ENCODE measurements at regions not wholly inside any gene's neighbourhood (a gene's known extent, or its start where the extent isn't known, plus 50 kb on each side); places are given as distances from the start of the nearest gene placed in this dataset.

DNA sequence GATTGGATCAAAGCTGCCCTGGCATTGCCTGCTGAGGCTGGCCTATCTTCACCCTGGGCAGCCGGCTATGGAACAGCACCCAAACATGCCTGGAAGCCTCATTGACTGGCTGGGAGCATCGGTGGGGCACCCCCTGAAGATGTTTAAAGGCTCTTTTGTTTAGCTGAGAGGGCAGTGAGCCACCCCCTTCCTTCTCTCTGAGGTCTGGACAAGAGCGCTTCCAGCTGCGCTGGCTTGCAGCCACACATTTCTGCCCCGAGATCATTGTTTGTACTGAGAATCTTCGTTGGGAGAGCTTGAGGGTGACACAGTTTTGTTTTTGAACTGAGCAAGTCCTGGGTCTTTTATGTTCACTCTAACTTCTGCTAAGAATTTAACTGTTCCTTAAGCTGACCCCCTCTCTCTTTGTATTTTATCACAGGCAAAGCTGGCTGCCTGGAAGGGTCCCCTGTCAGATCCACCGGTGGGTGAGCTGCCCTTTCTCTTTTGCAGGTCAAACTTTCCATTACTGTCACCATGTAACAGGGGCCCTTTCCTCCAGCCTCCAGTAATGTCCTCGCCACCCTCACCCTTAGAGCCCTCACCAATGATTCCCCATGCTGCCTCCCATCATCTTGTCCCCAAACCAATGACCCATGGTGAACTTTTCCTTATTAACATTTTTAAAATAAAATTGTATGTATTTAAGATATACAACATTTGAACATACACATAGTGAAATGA, 212.2 kb downstream of the KIF26A start:
- Histone ChIP-seq H3K27me3 (replicated peaks in 2 of 5; ENCODE audit: control insufficient read depth in 4 of 5, insufficient read depth in 5 of 5, low read length in 4 of 5) (peaks cover 0 to 11% (median 0%) of the 10 kb centered on the region in 5 experiments), H3K9me3 (ENCODE audit: control extremely low read depth in 1 of 5, control insufficient read depth in 4 of 5, insufficient read depth in 2 of 5, low read depth in 1 of 5, low read length in 4 of 5) (peaks cover 0 to 7% (median 0%) of the 10 kb centered on the region in 5 experiments), H3K36me3 (ENCODE audit: control insufficient read depth in 4 of 4, insufficient read depth in 4 of 4, low read length in 3 of 4) (no peaks in the 10 kb centered on the region), H3K4me1 (ENCODE audit: control extremely low read depth in 1 of 4, control insufficient read depth in 4 of 4, insufficient read depth in 4 of 4, low read length in 3 of 4) (peaks cover 0 to 3% (median 0%) of the 10 kb centered on the region in 4 experiments), H3K4me3 (ENCODE audit: control insufficient read depth in 1 of 7, extremely low read depth in 1 of 7, insufficient read depth in 4 of 7, low read depth in 2 of 7, low read length in 6 of 7) (no peak overlapping the region), H3K27ac (ENCODE audit: insufficient read depth in 1 of 2, low read depth in 1 of 2, low read length in 2 of 2, poor library complexity in 1 of 2, severe bottlenecking in 2 of 2) (no peak overlapping the region)
- ChIA-PET CTCF (interaction anchor here (0.7 to 1.1 kb wide), 2 partner anchors 8 to 25 kb away, joined by 3 read pairs; no protein-coding TSS in a partner anchor), POLR2A (no interaction called here)
- 96% methylated on average over 8 of the region's 8 CpGs for WGBS (ENCODE audit: insufficient coverage)
- DNase-seq, result no peak

DNA sequence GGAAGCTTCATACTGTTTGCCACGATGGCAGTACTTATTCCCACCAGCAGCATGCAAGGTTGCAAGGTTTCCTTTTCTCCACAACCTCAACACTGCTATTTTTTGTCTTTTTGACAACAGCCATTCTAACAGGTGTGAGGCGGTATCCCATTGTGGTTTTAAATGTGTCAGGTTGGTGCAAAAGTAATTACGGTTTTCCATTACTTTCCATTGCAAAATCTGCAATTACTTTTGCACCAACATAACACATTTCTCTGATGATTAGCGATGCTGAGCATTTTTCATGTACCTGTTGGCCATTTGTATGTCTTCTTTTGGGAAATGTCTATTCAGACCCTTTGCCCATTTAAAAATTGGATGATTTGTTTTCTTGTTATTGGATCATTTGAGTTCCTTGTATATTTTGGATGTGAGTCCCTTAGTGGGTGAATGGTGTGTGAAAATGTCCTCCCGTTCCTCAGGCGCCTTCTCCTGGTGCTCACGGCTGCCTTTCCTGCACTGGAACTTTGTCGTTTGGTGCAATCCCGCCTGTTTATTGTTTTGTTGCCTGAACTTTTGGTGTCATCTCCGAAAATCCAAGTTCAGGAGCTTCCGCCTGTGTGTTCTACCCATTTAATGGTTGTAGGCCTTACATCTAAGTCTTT, 213.6 kb downstream of the KIF26A start:
- 92% methylated on average over 7 of the region's 11 CpGs for WGBS (ENCODE audit: insufficient coverage)
- H3K9me3 ChIP-seq (ENCODE audit: control extremely low read depth in 1 of 5, control insufficient read depth in 4 of 5, insufficient read depth in 2 of 5, low read depth in 1 of 5, low read length in 4 of 5), result peaks cover 0 to 7% (median 0%) of the 10 kb centered on the region in 5 experiments
- H3K27me3 ChIP-seq (replicated peaks in 2 of 5; ENCODE audit: control insufficient read depth in 4 of 5, insufficient read depth in 5 of 5, low read length in 4 of 5), result peaks cover 0 to 11% (median 0%) of the 10 kb centered on the region in 5 experiments
- no peak overlapping the region for H3K4me3 ChIP-seq (ENCODE audit: control insufficient read depth in 1 of 7, extremely low read depth in 1 of 7, insufficient read depth in 4 of 7, low read depth in 2 of 7, low read length in 6 of 7)
- DNase-seq, result no peak
- no peaks in the 10 kb centered on the region for H3K36me3 ChIP-seq (ENCODE audit: control insufficient read depth in 4 of 4, insufficient read depth in 4 of 4, low read length in 3 of 4)
- ChIA-PET POLR2A (no interaction called here), CTCF (interaction anchor here (1.1 kb wide), 1 partner anchor 10 kb away, joined by 3 read pairs; no protein-coding TSS in a partner anchor)
- no peak overlapping the region for H3K27ac ChIP-seq (ENCODE audit: insufficient read depth in 1 of 2, low read depth in 1 of 2, low read length in 2 of 2, poor library complexity in 1 of 2, severe bottlenecking in 2 of 2)
- H3K4me1 ChIP-seq (ENCODE audit: control extremely low read depth in 1 of 4, control insufficient read depth in 4 of 4, insufficient read depth in 4 of 4, low read length in 3 of 4), result peaks cover 0 to 3% (median 0%) of the 10 kb centered on the region in 4 experiments

DNA sequence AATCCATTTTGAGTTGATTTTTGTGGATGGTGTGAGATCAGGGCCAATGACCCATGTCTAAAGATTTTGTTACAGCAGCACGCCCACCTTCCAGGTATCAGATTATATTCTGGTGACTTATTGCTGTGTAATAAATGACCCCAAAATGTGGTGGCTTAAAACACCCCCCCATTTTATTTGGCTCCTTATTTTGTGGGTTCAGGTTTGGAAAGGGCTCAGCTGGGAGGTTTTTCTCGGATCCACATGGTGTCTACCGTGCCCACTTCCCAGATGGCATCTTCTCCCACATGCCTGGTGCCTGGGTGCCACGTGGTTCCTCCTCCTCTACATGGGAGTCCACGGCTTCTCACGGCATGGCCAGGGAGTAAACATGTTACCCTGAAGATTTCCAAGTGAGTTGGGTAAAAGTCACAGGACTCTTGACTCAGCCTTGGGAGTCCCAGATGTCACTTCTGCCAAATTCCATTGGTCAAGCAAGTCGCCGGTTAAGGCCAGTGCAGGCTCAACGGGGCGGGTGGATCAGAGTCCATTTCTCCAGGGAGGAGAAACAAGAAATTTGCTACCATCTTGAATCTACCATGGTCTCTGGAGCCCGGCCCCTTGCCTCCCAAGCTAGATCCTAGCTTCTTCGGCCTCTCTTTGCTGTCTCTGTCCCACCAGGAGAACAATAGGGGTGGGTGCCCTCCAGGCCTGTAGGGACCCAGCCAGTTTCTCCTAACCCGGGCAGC, 214.3 kb downstream of the KIF26A start:
- no peak for DNase-seq
- Histone ChIP-seq H3K4me1 (ENCODE audit: control extremely low read depth in 1 of 4, control insufficient read depth in 4 of 4, insufficient read depth in 4 of 4, low read length in 3 of 4) (peaks cover 0 to 3% (median 0%) of the 10 kb centered on the region in 4 experiments), H3K4me3 (ENCODE audit: control insufficient read depth in 1 of 7, extremely low read depth in 1 of 7, insufficient read depth in 4 of 7, low read depth in 2 of 7, low read length in 6 of 7) (no peak overlapping the region), H3K27ac (ENCODE audit: insufficient read depth in 1 of 2, low read depth in 1 of 2, low read length in 2 of 2, poor library complexity in 1 of 2, severe bottlenecking in 2 of 2) (no peak overlapping the region), H3K27me3 (replicated peaks in 2 of 5; ENCODE audit: control insufficient read depth in 4 of 5, insufficient read depth in 5 of 5, low read length in 4 of 5) (peaks cover 0 to 11% (median 0%) of the 10 kb centered on the region in 5 experiments), H3K9me3 (ENCODE audit: control extremely low read depth in 1 of 5, control insufficient read depth in 4 of 5, insufficient read depth in 2 of 5, low read depth in 1 of 5, low read length in 4 of 5) (peaks cover 0 to 7% (median 0%) of the 10 kb centered on the region in 5 experiments), H3K36me3 (ENCODE audit: control insufficient read depth in 4 of 4, insufficient read depth in 4 of 4, low read length in 3 of 4) (no peaks in the 10 kb centered on the region)
- ChIA-PET CTCF (no interaction called here), POLR2A (no interaction called here)
- 96% methylated on average over 7 of the region's 13 CpGs for WGBS (ENCODE audit: insufficient coverage)

DNA sequence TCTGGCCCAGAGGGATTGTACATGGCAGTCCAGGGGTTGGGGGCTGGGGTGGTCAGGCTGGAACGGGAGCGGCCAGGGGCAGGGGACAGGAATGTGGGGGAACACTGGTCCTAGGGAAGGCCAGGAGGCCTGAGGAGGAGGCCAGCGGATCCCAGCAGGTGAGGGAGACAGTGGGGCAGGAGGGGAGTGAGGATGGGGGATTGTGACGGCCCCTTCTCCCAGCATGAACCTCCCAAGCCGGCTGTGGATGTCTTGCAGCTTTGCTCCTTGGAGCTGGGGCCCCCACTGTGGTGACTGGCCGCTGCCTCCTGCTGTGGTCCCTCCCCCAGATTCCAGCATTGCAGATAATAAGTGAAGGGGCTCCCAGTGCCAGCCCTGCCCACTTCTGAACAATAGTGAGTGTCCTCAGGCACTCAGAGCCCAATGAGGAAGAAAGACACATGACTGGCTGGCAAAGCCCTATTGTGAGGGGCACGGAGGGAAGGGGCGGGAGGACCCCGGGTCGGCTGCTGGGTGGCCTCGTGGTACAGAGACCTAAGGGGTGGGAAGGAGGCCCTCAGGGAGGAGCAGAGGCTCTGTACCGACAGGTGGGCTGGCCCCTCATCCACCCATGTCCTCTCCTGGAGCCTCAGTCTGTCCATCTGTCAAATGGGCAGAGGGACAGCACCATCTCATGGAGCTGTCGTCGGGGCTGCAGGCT, 215.0 kb downstream of the KIF26A start:
- 90% methylated on average over 12 of the region's 14 CpGs for WGBS (ENCODE audit: insufficient coverage)
- POLR2A ChIA-PET, result no interaction called here
- CTCF ChIA-PET, result interaction anchor here (1.4 kb wide), 1 partner anchor 190 kb away, joined by 3 read pairs; no protein-coding TSS in a partner anchor

DNA sequence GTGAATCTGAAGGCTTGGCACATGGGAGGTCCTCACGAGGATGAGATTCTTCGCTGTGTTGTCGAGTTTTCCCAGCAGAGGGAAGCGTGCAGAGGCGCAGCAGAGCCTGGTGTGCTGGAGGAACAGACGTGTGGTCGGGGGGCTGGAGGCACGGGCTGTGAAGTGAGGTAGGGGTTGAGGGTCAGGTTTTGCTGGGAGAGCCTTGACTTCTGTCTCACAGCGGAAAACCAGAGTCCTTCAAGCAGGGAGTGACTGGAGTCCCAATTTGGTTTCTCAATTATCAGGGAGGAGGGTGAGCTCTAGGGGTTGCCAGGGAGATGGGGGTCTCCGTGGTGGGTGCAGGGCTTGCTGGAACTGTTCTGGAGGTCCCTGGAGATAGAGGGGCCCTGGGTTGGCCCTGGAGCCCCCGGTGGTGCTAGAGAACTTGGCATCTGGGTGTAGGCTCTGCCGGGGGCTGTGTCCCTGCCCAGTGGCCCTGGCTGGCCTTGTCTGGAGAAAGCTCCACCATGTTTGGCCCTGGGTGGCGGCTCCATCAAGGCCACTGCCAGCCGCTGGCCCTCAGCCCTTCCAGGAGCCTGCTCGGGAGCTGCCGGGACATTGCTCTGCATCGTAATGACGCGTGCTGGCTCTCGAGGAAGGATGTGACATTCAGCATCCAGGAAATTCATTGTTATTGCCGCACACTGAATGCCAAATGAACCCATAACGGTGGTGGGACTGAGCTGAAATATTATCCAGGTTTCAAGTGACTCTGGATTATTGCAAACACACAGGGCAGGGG, 215.7 kb downstream of the KIF26A start:
- WGBS (ENCODE audit: insufficient coverage), result 47% methylated on average over 20 of the region's 22 CpGs
- Histone ChIP-seq H3K27ac (ENCODE audit: insufficient read depth in 1 of 2, low read depth in 1 of 2, low read length in 2 of 2, poor library complexity in 1 of 2, severe bottlenecking in 2 of 2) (no peak overlapping the region), H3K4me1 (ENCODE audit: control extremely low read depth in 1 of 4, control insufficient read depth in 4 of 4, insufficient read depth in 4 of 4, low read length in 3 of 4) (peaks cover 0 to 3% (median 0%) of the 10 kb centered on the region in 4 experiments), H3K36me3 (ENCODE audit: control insufficient read depth in 4 of 4, insufficient read depth in 4 of 4, low read length in 3 of 4) (no peaks in the 10 kb centered on the region), H3K9me3 (ENCODE audit: control extremely low read depth in 1 of 5, control insufficient read depth in 4 of 5, insufficient read depth in 2 of 5, low read depth in 1 of 5, low read length in 4 of 5) (peaks cover 0 to 6% (median 0%) of the 10 kb centered on the region in 5 experiments), H3K27me3 (replicated peaks in 2 of 5; ENCODE audit: control insufficient read depth in 4 of 5, insufficient read depth in 5 of 5, low read length in 4 of 5) (peaks cover 0 to 11% (median 0%) of the 10 kb centered on the region in 5 experiments), H3K4me3 (ENCODE audit: control insufficient read depth in 1 of 7, extremely low read depth in 1 of 7, insufficient read depth in 4 of 7, low read depth in 2 of 7, low read length in 6 of 7) (no peak overlapping the region)
- CTCF ChIA-PET, result interaction anchor here (1.4 kb wide), 1 partner anchor 189 kb away, joined by 3 read pairs; no protein-coding TSS in a partner anchor
- POLR2A ChIA-PET, result no interaction called here
- DNase-seq, result no peak

More for the DNA sequence above, 215.0 kb downstream of the KIF26A start:
- H3K4me1 ChIP-seq (ENCODE audit: control extremely low read depth in 1 of 4, control insufficient read depth in 4 of 4, insufficient read depth in 4 of 4, low read length in 3 of 4), result peaks cover 0 to 3% (median 0%) of the 10 kb centered on the region in 4 experiments
- no peak overlapping the region for H3K4me3 ChIP-seq (ENCODE audit: control insufficient read depth in 1 of 7, extremely low read depth in 1 of 7, insufficient read depth in 4 of 7, low read depth in 2 of 7, low read length in 6 of 7)
- peaks cover 0 to 11% (median 0%) of the 10 kb centered on the region in 5 experiments for H3K27me3 ChIP-seq (replicated peaks in 2 of 5; ENCODE audit: control insufficient read depth in 4 of 5, insufficient read depth in 5 of 5, low read length in 4 of 5)
- H3K36me3 ChIP-seq (ENCODE audit: control insufficient read depth in 4 of 4, insufficient read depth in 4 of 4, low read length in 3 of 4), result no peaks in the 10 kb centered on the region
- no peak overlapping the region for H3K27ac ChIP-seq (ENCODE audit: insufficient read depth in 1 of 2, low read depth in 1 of 2, low read length in 2 of 2, poor library complexity in 1 of 2, severe bottlenecking in 2 of 2)
- no peak for DNase-seq
- H3K9me3 ChIP-seq (ENCODE audit: control extremely low read depth in 1 of 5, control insufficient read depth in 4 of 5, insufficient read depth in 2 of 5, low read depth in 1 of 5, low read length in 4 of 5), result peaks cover 0 to 7% (median 0%) of the 10 kb centered on the region in 5 experiments
